Astrocyte of the cerebellum (primary cell): ENCODE measurements at regions not wholly inside any gene's neighbourhood (a gene's known extent, or its start where the extent isn't known, plus 50 kb on each side); places are given as distances from the start of the nearest gene placed in this dataset.
A peak's percentile ranks its signal among the peaks of the same experiment; 100 is the strongest.

Source experiments
- DNase-seq: peaks from one replicate; pipeline ENCODE4 v3.0.0-alpha.2; 2011; ENCODE audit warnings: low read depth
- H3K4me3 ChIP-seq: 2 replicates; pipeline ENCODE4 v1.5.1; 2011; ENCODE audit warnings: mild to moderate bottlenecking, low read depth, low read length, moderate library complexity
- CTCF ChIP-seq: IDR thresholded peaks from 2 replicates; pipeline ENCODE4 v1.5.1; 2012; ENCODE audit warnings: low read length, low read depth, moderate library complexity, mild to moderate bottlenecking; ENCODE audit errors: missing control alignments
- in situ Hi-C: cut with HindIII; loops from 2 replicates; pipeline ENCODE4 v1.10.0; 2017; ENCODE audit warnings: low sequenced_read_pairs

DNA sequence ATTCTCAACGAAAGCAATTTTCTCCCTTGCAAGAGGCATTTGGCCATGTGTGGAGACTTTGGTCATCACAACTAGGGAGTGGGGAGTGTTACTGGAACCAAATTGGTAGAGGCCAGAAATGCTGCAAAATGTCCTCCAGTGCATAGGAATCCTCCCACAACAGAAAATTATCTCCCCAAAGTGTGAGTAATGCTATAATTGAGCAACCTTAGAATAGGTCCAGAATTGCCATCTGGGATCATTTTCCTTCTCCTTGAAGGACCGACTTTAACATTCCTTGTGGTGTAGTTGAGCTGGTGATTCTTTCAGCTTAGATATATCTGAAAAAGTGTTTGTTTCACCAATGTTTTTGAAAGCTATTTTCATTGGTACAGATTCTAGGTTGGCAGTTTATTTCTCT lies 111.2 kb upstream of the SMIM21 start:
- no peak for TF ChIP-seq CTCF

GRCh38 chr18:75533950-75534349 lies 106.4 kb upstream of the SMIM21 start:
- no peak overlapping the region for H3K4me3 ChIP-seq
- in situ Hi-C loops, result no loop called here
- no peak for DNase-seq
- no peak for TF ChIP-seq CTCF

More for the DNA sequence above, 111.2 kb upstream of the SMIM21 start:
- DNase-seq, result peak; percentile 18
- in situ Hi-C loops, result no loop called here
- no peak overlapping the region for H3K4me3 ChIP-seq

- no peak for TF ChIP-seq CTCF
- in situ Hi-C loops, result no loop called here
- H3K4me3 ChIP-seq, result no peak overlapping the region
- DNase-seq, result no peak
Measured at GRCh38 chr18:75533209-75533608, 105.7 kb upstream of the SMIM21 start.

DNA sequence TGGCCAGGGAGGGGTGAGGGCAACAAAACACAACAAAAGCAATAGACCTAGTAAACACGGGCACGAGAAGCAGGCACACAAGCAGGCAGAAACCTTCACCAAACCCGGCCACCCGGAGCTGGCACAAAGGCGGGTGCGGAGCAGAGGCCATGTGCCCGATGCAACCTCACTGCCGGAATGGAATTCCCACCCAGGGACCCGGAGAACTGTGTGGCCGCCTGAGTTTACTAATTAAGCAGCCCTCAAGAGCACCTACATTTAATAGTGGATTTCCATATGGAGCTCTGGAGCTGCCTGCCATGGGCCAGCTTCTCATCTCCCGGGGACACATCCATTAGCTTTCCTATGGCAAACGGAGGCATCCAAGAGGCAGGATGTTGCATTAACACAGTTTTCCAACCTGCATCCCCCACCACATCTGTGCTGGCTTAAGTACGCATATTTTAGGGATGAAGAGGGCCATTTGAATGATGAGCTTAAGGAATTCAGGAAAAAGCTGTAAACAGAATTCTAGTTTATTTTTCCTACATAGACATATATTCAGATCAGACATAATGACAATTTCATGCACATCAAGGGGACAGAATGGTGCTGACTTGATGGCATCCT lies 104.5 kb upstream of the SMIM21 start:
- no peak for TF ChIP-seq CTCF
- DNase-seq, result no peak
- in situ Hi-C loops, result no loop called here
- no peak overlapping the region for H3K4me3 ChIP-seq

DNA sequence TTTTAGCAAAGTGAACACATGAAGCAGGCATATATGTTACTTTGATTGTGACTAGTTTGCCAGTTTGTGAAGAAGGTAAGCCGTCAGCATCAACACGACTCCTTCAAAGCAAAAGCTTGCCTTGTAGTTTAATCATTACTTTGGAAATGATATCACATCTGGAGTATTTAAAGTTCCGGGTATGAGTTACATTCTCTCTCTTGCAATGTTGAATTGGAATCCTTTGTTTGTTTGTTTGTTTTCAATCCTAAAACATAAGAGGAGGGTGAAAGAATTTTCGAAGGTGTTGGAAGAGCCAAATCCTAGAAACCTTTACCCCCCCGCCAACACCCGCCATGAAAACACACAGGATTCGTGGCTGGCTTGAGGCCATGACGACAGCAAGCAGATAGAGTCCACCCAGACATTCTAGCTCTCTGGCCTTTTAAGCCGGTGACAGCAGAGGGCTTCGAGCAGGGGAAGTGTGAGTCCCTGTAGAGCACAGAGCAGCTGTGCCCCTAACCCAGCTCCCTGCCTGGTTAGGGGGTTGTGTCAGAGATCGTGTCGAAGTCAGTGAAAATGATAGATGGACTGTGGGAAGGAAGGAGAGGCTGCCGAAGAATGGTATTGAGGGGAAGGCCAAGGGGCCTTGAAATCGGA lies 103.8 kb upstream of the SMIM21 start:
- no peak for DNase-seq
- TF ChIP-seq CTCF, result no peak
- in situ Hi-C loops, result no loop called here
- no peak overlapping the region for H3K4me3 ChIP-seq

GRCh38 chr18:75530566-75531211 lies 103.2 kb upstream of the SMIM21 start:
- in situ Hi-C loops, result no loop called here
- no peak for TF ChIP-seq CTCF
- no peak for DNase-seq

More at GRCh38 chr18:75530566-75531211, 103.2 kb upstream of the SMIM21 start:
- no peak overlapping the region for H3K4me3 ChIP-seq
